ENCODE measurements at regions not wholly inside any gene's neighbourhood (a gene's known extent, or its start where the extent isn't known, plus 50 kb on each side); places are given as distances from the start of the nearest gene placed in this dataset.
"Not testable (repeated sequence)": the region's sequence is repeated elsewhere in the genome, so short reads cannot be mapped to it uniquely, and the experiment has no call there.

DNA sequence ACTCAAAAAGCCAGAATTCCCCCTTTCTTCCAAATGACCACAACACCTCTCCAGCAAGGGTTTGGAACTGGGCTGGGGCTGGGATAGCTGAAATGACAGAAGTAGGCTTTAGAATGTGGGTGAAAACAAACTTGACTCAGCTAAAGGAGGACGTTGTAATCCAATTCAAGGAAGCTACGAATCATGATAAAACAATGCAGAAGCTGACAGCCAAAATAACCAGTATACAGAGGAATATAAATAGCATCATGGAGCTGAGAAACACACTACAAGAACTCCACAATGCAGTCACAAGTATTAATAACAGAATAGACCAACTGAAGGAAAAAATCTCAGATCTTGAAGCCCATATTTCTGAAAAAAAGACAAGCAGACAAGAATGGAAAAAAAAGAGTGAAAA is 95.8 kb upstream of the TET2 start:
- no peak for DNase-seq (ENCODE audit: low read depth)

- no peak for DNase-seq (ENCODE audit: low read depth)
Measured at GRCh38 chr4:105057370-105058105, 89.1 kb upstream of the TET2 start.

DNA sequence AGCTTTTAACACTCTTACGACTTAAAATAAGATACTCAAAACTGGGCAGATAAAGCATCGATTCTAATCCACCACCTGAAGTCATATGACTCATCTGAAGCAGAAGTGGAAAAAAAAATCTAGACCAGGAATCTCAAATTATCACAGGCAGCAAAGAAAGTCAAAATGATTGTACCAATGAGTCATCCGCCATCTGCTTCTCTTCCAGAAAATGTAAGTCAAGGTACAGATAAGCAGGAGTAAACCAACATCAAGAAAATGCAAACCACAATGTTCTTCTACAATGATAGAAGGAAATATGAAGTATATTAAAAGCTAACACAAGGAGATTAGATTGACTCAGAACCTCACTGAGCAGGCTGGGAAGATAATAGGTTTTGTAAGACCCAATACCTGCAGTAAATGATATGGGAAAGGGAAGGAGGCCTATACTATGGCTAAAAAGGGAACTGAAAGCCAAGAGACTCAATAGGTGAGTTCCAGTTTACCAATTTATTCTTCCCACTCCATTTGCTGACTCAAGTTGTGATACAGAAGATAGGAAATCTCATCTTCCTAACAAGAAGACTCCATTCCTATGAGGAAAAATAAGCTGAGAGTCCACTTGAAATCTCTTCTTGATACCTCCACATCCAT is 88.4 kb upstream of the TET2 start:
- no peak for DNase-seq (ENCODE audit: low read depth)

DNA sequence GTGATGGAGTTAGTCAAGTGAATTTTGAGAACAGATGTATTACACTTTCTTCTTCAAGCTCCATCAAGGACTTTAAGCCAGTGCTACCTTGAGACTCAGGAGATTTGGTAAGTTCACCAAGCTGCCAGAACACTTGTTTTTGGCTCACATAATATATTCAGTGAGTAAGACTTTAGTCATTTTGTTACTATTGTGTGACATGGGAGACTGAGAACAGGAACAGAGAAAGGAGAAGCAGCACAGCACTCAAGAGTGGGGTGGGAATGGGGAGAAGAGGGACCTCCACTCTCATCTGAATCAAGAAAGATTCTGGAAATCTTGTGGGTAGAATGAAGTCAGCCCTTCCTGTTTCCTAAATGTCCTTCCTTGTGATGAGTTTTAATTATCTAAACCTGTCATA is 87.3 kb upstream of the TET2 start:
- no peak for DNase-seq (ENCODE audit: low read depth)

DNA sequence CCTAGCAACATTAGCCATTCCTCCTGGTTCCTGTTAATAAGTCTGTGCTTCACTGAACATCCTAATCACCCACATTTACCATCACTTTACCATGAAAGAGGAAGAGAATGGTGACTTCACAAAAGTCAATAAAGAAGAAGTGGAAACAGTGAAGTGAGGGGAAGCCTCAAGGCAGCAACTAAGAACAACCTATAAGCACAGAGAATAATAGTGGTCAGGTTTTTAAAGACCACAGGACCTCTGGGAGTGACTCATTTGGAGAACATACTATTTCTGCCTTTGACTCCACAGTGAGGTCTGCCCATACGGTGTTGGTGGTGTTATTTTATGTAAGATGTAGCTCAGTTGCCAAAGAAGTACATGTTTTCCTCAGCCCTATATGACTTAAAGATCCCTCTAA is 86.0 kb upstream of the TET2 start:
- DNase-seq (ENCODE audit: low read depth): no peak

GRCh38 chr4:105061136-105061696 is 85.5 kb upstream of the TET2 start:
- no peak for DNase-seq (ENCODE audit: low read depth)

GRCh38 chr4:105061731-105062130 is 84.9 kb upstream of the TET2 start:
- no peak for DNase-seq (ENCODE audit: low read depth)

- no peak for DNase-seq (ENCODE audit: low read depth)
Measured at GRCh38 chr4:105066401-105066800, 80.3 kb upstream of the TET2 start.

- no peak for DNase-seq (ENCODE audit: low read depth)
Measured at GRCh38 chr4:105067431-105067830, 79.2 kb upstream of the TET2 start.

- no peak for DNase-seq (ENCODE audit: low read depth)
Measured at GRCh38 chr4:105067946-105068345, 78.7 kb upstream of the TET2 start.

DNA sequence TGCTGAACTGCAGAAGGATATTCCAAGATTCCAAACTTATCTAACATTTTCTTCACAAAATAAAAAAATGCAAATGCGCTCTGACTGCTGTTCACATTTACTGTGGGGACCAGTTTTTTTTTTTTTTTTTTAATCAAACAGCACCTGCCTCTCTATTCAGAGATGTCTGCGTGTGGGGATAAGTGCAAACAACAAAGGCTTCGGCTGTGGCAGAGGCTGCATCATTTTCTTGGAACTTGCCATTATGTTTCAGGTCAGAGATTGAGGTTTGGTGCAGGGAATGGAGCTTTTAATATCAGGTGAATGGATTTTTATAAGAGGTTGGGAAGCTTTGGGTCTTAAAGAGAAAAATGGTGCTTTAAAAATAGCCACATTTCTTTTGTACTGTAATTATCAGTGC is 78.2 kb upstream of the TET2 start:
- DNase-seq (ENCODE audit: low read depth): no peak

GRCh38 chr4:105072095-105072494 is 74.6 kb upstream of the TET2 start:
- DNase-seq (ENCODE audit: low read depth): not testable (repeated sequence)

- no peak for DNase-seq (ENCODE audit: low read depth)
Measured at GRCh38 chr4:105074097-105074496, 72.6 kb upstream of the TET2 start.

GRCh38 chr4:105075045-105075444 is 71.6 kb upstream of the TET2 start:
- DNase-seq (ENCODE audit: low read depth): no peak

DNA sequence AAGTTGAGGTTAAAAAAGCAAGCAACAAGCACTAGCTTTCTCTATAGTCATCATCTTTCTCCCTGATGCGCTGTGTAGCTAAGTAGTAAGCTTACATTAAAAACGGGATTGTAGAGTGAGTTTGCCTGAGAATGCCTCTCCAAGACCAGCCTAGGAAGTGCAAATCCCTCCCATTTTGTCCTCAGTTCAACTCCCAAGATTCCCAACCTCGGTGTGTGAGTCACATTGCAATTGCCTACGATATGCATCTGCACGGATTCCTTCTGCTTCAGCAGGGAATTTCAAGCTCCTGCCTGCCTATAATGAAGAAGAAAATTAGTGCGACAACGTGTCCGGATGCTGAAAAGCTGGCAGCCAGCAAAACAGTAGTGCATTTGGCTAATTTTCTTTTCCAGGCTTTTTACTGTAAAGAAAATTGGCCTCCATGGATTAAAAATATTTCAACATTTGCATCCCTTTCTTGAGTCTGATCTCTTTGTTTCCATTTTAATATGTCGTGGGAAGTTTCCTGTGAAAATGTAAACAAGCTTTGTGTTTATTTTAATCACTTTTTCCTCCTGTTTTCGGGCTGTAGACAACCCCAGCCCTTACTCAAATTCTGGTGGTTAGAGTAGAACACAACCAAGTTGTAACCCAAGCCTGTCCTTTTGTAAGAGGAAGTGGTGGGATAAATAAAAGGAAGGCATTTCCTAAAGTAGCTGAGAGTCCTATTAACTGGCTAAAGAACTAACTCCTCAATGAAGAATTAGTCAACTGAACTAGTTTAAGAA is 58.4 kb upstream of the TET2 start:
- DNase-seq (ENCODE audit: low read depth): no peak

- no peak for DNase-seq (ENCODE audit: low read depth)
Measured at GRCh38 chr4:105092356-105092755, 54.3 kb upstream of the TET2 start.

GRCh38 chr4:105092768-105093167 is 53.9 kb upstream of the TET2 start:
- no peak for DNase-seq (ENCODE audit: low read depth)

- no peak for DNase-seq (ENCODE audit: low read depth)
Measured at GRCh38 chr4:105093975-105094374, 52.7 kb upstream of the TET2 start.

Measured in activated T-cell treated with anti-CD3 and anti-CD28 coated beads for 1 hour (primary cell).